ACHN (cell line): ENCODE measurements at regions not wholly inside any gene's neighbourhood (a gene's known extent, or its start where the extent isn't known, plus 50 kb on each side); places are given as distances from the start of the nearest gene placed in this dataset.

ENCODE experiments used
- DNase-seq: peaks from one replicate; pipeline ENCODE4 v3.0.0-alpha.2; 2015
- in situ Hi-C: cut with HindIII; loops from 2 replicates; pipeline ENCODE4 v1.10.0; 2017; ENCODE audit warnings: low sequenced_read_pairs, low pct_ligation_motif_present, low pct_unique_long_range_greater_than_20kb

DNA sequence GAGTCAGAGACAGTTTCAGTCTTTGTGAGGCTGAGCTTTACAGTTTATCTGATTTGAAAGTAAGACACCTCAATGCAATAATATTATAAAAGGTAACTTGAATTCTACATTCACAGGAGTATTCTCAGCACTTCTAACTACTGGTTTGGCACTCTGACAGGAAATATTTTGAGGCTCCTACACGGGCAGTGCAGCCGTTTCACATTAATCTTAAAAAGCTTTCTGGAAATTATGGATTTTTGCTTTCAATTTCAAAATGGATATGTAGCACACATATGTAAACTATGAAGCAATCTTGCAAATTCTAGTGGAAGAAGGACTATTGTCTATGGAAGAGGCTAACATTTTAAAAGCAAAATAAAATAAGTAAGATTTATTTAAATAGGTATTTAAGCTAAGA lies 262.9 kb upstream of the SNX7 start:
- DNase-seq, result peak; percentile 16
- in situ Hi-C loops, result no loop called here

DNA sequence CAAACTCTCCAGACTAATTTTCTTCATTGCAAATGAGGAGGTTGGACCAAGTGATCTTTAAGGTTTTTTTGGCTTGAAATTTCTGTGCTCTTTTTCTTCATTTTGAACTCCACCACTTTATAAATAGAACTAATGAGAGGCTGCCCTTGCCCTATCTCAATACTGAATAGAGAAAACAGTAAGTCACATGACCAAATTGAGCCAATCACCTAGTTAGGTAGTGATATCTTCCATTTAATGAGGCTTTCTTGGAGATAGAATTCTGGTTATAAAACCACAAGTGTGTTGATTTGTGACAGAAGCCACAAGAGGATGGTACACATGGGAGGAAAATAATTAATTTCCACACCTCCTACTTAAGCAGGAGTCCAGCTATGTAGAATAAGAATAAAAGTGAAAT lies 263.4 kb upstream of the SNX7 start:
- DNase-seq, result no peak
- in situ Hi-C loops, result no loop called here

DNA sequence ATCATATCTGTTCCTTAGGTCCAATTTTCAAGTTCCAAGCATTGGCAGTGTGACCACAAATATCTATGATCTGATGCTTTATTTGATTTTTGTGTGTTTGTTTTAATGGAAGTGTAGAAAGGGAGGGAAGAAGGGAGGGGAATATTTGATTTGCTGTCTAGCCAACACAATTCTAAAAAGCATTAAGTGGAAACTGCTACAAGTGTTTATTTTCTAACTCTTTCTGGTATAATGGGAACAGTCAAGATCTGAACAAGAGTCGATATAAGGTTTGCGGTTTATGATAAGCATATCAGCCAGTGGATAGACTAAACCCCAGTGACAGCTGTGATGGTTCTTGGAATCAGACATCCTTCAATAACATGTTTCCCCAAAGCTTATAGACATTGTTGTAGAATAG lies 267.8 kb upstream of the SNX7 start:
- DNase-seq, result no peak
- in situ Hi-C loops, result no loop called here

DNA sequence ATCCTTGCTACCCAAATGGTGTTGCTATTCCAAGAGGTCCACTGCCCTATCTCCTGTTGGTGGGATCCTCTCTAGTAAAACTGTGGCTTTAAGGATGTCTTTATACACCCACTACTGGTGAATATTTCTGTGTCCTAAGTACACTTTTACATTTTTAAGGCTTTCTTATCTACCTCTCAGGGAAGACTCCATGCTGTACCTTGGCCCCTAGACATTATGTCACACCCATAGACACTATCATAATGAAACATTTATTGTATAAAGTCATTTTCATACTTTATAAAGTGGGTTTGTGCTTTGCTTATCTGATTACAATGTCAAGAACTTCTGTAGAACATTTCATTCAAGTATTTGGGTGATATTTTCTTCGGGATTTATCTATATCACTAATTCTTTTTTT lies 270.3 kb upstream of the SNX7 start:
- DNase-seq, result no peak
- in situ Hi-C loops, result no loop called here

DNA sequence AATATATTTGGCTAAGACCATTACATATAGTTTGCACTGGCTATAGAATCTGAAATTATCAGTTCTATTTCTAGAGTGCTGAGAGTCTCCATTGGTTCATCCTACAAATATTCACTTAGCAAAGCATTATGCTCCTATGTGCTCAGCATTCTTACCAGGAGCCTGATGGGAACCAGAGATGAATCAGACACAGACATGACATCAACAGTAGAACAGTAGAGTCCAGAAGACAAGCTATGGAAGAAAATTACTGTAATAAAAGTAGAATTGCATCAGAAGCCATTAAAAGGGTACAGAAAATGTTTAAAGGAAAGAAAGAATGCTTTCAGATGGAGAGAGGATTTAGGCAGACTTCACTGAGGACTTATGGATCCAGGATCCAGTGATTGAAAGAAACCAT lies 271.7 kb upstream of the SNX7 start:
- no peak for DNase-seq
- in situ Hi-C loops, result no loop called here

DNA sequence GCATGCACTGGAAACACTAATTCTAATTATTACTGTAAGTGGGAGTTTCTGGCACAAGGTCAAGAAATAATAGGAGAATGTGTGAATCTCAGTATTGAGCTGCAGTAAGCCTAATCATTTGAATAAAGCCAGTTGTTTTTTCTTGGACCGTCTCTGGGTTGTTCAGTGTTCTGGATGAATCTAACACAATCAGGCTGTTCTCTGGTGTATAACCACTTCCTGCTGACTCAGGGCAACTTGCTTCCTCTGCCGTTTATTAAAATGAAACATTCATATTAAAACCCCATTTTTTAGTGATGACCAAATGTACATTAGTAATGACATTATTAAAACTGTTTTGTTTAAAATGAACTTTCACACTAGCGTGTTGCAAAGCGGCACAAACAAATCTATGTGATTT lies 273.1 kb upstream of the SNX7 start:
- in situ Hi-C loops, result no loop called here
- peak; percentile 18 for DNase-seq

DNA sequence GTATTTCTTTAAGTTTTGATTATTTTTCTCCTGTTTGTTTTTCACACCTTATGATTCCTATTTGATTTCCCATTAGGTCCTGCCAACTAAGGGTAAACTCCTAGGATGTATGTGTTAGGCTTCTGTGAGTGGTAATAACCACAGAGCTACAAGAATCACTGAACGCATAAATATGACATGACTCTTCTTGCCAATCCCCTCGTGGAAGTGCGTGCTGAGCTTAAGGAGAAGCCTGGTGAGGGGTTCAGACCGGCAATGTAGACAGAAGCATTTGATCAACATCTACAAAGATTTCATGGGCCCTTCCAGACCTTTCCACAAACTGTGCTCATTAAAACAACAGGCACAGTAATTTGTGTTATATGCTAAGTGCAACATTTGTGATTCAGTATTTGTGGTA lies 273.8 kb upstream of the SNX7 start:
- no peak for DNase-seq
- in situ Hi-C loops, result no loop called here

DNA sequence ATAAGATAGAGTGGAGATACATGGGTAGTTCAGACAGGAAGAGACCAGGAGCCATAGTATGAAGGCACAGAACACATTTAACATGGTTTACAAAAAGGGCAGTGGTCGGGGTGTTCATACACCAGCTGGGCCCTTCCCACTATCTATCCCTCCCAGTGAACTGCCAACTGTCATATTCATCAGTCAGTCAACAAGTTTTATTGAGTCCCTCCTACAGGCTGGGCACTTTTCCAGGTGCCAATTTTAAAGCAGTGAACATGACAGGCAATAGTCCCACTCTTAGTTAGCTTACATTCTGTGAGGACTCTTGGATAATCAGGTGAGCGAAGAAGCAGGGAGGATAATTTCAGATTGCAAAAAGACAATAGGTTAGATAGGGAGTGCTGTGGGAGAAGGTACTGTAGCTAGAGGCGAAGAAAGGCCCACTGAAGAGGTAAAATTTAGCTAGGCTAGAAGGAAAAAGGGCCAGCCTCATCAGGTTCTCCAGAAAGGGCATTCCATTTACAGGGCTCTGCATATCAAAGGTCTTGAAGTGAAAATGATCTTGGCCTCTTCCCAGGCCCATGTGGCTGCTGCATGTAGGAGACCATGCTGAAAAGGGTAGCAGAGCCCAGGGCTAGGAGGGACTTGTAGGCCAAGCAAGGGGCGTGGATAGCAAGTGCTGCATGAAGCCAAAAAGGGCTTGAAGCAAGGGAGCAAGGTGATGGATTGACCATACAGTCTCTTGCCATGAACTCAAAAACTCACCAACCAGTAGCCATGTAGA lies 274.7 kb upstream of the SNX7 start:
- no peak for DNase-seq
- in situ Hi-C loops, result no loop called here

DNA sequence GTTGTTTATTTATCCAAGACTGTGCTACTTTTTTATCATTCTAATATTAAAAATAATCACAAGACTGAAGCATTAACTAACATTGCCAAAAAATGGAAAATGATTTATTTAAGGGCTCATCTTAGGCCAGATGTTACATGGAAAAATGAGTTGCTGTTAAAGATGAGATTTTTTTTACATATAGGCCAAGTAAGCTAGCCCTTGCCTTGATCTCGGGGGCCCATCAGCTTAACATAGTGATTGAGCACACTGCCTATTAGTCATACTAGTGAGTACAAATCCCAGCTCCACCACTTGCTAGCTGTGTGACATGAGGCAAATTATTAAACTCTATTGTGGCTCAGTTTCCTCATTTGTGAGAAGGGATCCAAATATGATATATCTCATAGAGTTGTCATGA lies 275.9 kb upstream of the SNX7 start:
- DNase-seq, result no peak
- in situ Hi-C loops, result no loop called here

DNA sequence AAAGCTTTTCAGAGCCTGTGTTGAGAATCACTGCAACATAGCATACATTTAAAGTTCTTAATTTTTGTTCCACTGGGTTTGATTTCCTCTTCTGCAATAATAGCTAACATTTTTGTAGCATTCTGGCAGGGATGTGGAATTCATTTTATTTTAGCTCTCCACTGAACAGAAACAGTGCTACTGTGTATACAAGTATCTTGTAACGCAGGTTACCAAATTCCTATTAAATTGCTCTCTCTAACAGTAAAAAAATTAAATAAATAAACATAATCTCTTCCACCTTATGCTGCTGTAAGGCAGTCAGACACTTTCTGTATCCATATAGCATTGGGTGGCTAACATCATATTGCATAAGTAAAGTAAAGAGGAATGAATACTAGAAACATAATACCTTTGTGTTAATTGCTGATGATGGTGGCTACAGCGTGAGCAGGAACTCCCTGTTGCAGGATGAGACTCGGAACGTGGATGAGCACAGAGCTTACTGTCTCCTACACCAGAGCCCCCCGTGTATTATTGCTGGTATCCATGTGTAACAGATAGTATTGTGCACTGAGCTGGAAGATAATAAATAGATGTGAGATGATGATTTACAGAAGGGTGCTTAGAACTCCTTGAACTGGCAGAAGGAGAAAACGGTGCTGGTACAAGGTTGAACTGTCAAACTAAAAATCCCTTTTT lies 276.9 kb upstream of the SNX7 start:
- no peak for DNase-seq
- in situ Hi-C loops, result no loop called here

DNA sequence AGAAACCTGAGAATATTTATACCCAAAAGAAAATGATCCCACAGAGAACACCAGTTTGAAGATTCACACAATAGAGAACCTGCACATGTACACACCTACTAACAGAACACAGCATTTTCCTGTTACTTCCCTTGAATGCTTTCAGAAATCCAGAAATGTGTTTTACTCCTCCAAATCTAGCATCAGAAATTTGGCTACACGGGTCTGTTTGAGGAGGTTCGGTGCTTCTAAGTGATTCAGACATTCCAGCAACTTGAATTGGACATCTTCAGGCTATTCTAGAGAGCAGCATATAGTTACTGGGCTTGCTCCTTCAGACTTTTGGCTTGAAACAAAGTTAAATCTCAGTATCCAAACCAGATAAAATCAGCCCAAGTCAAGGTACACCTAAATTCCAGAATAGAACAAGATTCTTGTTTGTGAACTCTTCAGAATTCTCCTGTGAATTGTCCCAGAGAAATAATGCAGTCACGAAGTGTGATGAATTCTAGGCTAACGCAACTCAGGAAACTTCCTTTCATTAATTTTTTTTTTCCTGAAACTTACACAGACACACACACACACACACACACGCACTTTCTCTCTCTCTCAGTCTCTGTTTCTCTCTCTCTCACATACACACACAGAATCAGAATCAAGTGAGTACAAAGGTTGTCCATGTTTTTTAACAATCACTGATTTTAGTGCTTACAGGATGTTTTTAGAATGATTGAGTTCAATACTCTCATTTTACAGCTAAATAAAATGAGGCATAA lies 278.4 kb upstream of the SNX7 start:
- in situ Hi-C loops, result no loop called here
- no peak for DNase-seq

DNA sequence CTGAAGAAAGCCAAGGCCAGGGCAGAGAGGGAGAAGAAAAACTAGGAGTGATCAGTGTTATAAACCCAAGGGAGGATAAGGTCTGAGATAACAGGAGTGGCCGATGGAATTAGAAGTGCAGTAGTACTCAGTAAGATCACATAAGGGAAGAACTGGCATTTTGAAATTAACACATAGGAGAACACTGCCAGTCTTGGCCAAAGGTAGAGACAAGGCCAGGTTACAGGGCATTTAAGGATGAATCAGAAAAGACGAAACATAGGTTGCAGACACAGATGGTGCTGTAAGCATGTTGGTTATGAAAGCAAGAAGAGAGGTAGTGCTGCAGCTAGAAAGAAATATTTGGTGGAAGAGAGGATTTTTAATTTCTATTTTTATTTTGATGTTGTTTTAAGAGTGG lies 278.9 kb upstream of the SNX7 start:
- no peak for DNase-seq

DNA sequence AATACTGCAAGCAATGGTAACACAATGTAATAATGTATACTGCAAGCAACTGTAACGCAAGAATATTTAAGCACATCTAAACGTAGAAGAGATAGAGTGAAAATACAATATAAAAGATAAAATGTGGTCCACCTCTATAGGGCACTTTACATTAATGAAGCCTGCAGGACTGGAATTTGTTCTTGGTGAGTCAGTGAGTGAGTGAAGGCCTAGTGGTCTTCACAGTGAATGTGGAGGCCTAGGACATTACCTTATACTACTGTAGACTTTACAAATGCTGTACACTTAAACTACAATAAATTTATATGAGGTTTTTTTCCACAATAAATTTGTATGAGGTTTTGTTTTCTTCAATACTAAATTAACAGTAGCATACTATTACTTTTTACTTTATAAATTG lies 287.4 kb upstream of the SNX7 start:
- DNase-seq, result no peak
- in situ Hi-C loops, result no loop called here

More for the DNA sequence above, 278.9 kb upstream of the SNX7 start:
- in situ Hi-C loops, result no loop called here

DNA sequence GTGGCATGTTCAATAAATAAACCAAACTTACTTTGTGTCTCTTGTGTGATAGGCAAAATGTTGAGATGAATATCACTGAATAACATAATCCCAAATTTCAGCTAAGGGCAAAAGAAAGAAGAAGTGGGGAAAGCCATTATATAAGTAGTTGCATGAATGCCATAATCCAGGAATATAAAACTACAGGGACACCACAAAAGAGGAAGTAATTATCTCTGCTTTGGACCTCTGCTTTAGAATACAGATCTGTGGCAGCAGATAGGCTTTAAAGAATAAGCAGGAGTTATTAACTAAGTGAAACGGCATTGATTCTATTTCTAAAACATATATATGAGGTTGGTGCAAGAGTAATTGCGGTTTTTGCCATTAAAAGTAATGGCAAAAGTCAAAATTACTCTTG lies 288.5 kb upstream of the SNX7 start:
- DNase-seq, result no peak
- in situ Hi-C loops, result no loop called here

DNA sequence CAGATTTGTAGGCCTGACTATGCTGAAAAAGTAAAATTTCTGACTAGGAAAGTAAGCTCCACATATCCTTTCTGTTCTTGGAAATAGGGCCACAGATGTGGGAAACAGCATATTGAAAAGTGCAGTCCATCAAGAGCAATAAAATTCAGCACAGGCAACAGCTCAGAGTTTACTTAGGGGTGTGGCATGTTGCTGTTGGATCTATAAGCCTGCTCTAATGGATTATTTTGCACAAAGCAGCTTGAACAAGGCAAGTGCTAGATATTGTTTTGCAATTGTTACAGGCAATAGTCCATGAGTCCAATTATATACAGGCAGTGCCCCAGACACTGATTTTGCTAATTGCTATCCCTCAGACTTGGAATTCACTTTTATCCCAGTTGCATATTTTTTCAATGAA lies 289.8 kb upstream of the SNX7 start:
- DNase-seq, result no peak
- in situ Hi-C loops, result no loop called here

DNA sequence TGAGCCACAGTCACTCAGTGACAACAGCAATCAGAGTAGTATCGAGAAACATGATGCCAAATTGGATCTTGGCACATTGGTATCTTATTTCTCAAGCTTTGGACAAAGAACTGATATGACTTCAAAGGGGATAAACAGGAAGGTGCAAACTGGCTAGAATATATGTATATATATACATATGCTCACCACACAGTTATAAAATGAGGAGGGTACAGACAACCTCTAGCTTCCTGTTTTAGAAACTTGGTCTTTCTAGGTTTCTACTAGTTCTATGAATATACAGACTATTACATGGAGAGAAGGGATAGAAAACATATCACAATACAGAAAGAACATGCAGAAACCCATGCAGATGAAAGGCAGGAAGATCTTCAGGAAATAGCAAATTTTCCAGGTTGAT lies 292.1 kb upstream of the SNX7 start:
- DNase-seq, result no peak
- in situ Hi-C loops, result no loop called here

DNA sequence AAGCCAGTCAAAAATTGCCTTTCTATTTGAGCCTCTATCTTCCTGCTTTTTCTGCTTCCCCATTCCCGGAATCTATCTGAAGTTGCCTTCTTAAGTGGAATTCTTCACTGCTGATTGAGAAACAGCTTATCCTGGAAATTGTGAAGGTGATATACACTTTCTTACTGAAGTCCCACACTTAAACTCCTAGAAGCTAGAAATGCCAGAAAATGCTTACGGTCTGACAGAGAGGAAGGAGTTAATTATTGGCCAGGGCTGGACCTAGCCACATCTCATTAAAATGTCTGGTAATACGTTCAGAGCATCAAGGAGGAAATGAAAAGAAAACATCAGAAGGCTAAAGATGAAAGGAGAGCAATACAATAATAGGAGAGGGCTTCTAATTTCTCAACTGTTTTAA lies 292.5 kb upstream of the SNX7 start:
- no peak for DNase-seq
- in situ Hi-C loops, result no loop called here

DNA sequence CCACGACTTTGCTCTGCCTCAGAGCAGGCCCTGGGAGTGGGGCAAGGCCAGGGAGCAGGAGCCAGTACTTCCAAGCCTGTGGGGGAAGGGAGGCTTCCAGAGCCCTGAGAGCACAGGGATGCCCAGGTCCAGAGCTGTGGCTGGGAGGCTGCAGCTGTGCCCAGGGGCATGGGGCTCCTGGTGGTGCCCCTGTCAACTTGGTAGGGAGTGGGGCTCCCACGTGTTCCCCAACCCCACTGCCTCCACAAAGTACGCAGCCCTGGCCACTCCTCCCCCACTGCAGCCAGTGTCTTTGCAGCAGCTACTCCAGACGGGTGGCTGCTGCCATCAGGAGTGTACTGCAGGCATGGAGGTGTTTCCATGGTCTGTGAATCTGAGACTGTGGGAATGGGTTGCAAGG lies 294.1 kb upstream of the SNX7 start:
- DNase-seq, result no peak
- in situ Hi-C loops, result no loop called here

DNA sequence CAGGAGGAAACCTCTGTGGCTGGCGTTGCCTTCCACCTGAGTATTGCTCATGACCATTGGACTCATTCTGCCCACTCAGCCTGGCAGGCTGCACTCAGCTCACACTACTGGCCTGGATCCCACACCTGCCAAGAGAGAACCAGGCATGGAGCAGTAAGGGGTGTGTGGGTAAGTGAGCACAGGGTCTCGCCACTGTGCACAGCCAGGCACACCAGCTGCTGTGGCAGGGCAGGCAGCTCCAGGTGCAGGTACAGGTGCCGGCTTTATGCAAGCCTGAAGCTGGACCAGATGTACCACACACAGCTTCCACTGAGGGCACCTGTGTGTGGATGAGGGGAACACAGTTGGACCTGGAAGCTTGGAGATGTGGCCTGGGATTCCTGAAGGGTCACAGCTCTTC lies 295.2 kb upstream of the SNX7 start:
- in situ Hi-C loops, result no loop called here

DNA sequence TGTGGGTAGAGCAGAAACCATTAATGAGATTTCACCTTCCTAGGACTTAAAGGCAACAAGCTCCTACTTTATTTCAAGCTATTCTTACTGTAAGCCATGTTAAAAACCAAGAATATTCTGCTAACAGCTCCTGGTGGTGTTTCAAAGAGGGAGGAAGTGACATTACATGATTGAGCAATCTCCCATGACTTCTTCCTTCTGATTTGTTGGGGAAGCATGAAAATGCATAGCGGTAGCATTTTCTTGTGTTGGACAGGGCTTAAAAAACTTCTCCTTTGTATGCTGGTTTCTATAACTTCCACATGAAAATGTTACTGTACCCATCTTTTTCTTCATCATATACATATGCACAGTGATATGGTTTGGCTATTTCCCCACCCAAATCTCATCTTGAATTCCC lies 297.0 kb upstream of the SNX7 start:
- in situ Hi-C loops, result no loop called here
- no peak for DNase-seq

More for the DNA sequence above, 295.2 kb upstream of the SNX7 start:
- no peak for DNase-seq
